Body of pancreas (tissue), 4 donors: ENCODE measurements at regions not wholly inside any gene's neighbourhood (a gene's known extent, or its start where the extent isn't known, plus 50 kb on each side); places are given as distances from the start of the nearest gene placed in this dataset.

Experiments used
- CTCF ChIP-seq, 7 experiments: fragments of 450-650 bp in 4 of 7; fragments of 200-600 bp in 3 of 7; sonication (generic) in 3 of 7; IDR thresholded peaks; one replicate each; pipeline ENCODE4 v1.5.1; 2016 to 2019; ENCODE audit warnings: antibody characterized with exemption in 7 of 7
- POLR2A ChIP-seq, 3 donors: fragments of 450-650 bp; IDR thresholded peaks; one replicate each; pipeline ENCODE4 v1.6.1; 2016; ENCODE audit warnings: antibody characterized with exemption in 3 of 3, mild to moderate bottlenecking in 2 of 3

GRCh38 chr13:81929988-81930387 is 1589.1 kb upstream of the SPRY2 start:
- no peak for TF ChIP-seq POLR2A (IDR thresholded peaks at IDR 0.05)
- peak in 5 of 7 experiments; percentile 18 to 36 (median 22) for TF ChIP-seq CTCF (IDR thresholded peaks at IDR 0.05)
